Uterus (tissue), 2 donors: ENCODE measurements at regions not wholly inside any gene's neighbourhood (a gene's known extent, or its start where the extent isn't known, plus 50 kb on each side); places are given as distances from the start of the nearest gene placed in this dataset.

Experiments
- CTCF ChIP-seq, 4 experiments: fragments of 200-600 bp in 2 of 4; fragments of 450-650 bp in 2 of 4; sonication (generic) in 2 of 4; IDR thresholded peaks; one replicate each; pipeline ENCODE4 v1.5.1; 2016 to 2019; ENCODE audit warnings: antibody characterized with exemption in 4 of 4, mild to moderate bottlenecking in 2 of 4, moderate library complexity in 1 of 4
- POLR2A ChIP-seq, 2 donors: fragments of 450-650 bp; IDR thresholded peaks; one replicate each; pipeline ENCODE4 v1.6.1; 2016; ENCODE audit warnings: antibody characterized with exemption in 2 of 2, mild to moderate bottlenecking in 1 of 2, moderate library complexity in 1 of 2

GRCh38 chr11:93906486-93906885 lies 56.1 kb upstream of the VSTM5 start:
- no peak for TF ChIP-seq CTCF (IDR thresholded peaks at IDR 0.05)
- TF ChIP-seq POLR2A (IDR thresholded peaks at IDR 0.05), result no peak
